ENCODE measurements at regions not wholly inside any gene's neighbourhood (a gene's known extent, or its start where the extent isn't known, plus 50 kb on each side); places are given as distances from the start of the nearest gene placed in this dataset.

DNA sequence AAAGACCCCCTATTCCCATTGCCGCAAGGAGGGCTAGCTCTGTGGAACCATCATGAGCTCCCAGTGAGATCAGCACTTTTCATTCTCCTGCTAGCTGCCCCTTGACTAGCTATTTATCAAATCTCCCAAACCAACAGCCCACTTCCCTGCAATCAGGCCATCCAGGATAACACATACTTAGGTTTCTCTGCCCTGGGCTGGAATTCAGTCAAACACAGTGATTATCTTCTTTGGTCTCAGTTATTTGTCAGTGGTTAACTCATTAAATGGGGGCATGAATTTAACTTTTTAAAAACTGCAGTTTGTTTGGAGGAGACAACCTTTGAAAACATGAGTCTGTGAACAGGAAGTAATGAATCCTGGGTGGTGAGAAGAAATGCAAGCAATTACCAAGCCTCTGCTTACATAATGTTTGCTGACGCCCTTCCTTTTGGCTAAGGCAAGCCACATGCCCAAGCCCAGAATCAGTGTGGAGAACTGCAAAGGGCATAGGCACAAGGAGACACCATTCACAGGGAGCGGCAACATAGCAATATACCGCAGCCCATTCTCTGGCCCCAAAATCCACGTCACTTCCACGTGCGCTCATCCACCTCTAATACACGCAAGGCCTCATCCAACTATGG lies 275.0 kb downstream of the DRD1 start:
- Mint-ChIP-seq H3K27ac (no peak overlapping the region), H3K4me1 (no peaks in the 10 kb centered on the region), H3K9me3 (no peaks in the 10 kb centered on the region), H3K36me3 (no peaks in the 10 kb centered on the region), H3K27me3 (ENCODE audit: low read depth) (no peaks in the 10 kb centered on the region), H3K4me3 (no peak overlapping the region)
- DNase-seq (ENCODE audit: low spot score) (no peak), ATAC-seq (no peak)
- TF ChIP-seq EMX1 (CRISPR knock-in tag; IDR thresholded peaks at IDR 0.05) (no peak), TP53 (CRISPR knock-in tag; IDR thresholded peaks at IDR 0.05) (no peak), IRF2 (CRISPR knock-in tag; IDR thresholded peaks at IDR 0.05; ENCODE audit: borderline replicate concordance, low read depth) (no peak), FOXJ3 (CRISPR knock-in tag; IDR thresholded peaks at IDR 0.05; ENCODE audit: borderline replicate concordance) (no peak), HMGA2 (CRISPR knock-in tag; IDR thresholded peaks at IDR 0.05) (no peak), MAX (CRISPR knock-in tag; IDR thresholded peaks at IDR 0.05) (no peak), NR2C2 (CRISPR knock-in tag; IDR thresholded peaks at IDR 0.05) (no peak), NR1H2 (CRISPR knock-in tag; IDR thresholded peaks at IDR 0.05) (no peak), CBFB (CRISPR knock-in tag; IDR thresholded peaks at IDR 0.05; ENCODE audit: low read depth) (no peak), SOX15 (CRISPR knock-in tag; IDR thresholded peaks at IDR 0.05) (no peak), ZNF232 (CRISPR knock-in tag; IDR thresholded peaks at IDR 0.05) (no peak)
- TF ChIP-seq, protein P1, sequence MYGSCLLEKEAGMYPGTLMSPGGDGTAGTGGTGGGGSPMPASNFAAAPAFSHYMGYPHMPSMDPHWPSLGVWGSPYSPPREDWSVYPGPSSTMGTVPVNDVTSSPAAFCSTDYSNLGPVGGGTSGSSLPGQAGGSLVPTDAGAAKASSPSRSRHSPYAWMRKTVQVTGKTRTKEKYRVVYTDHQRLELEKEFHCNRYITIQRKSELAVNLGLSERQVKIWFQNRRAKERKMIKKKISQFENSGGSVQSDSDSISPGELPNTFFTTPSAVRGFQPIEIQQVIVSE (CRISPR knock-in tag; IDR thresholded peaks at IDR 0.05; ENCODE audit: borderline replicate concordance) = no peak
- ChIA-PET CTCF (no interaction called here), POLR2A (interaction anchor here (0.7 kb wide), 1 partner anchor 327 kb away, joined by 5 read pairs; no protein-coding TSS in a partner anchor)

GRCh38 chr5:175166026-175166425 lies 278.0 kb downstream of the DRD1 start:
- Mint-ChIP-seq H3K36me3 (no peaks in the 10 kb centered on the region), H3K27me3 (ENCODE audit: low read depth) (no peaks in the 10 kb centered on the region), H3K9me3 (no peaks in the 10 kb centered on the region), H3K4me1 (no peaks in the 10 kb centered on the region), H3K4me3 (no peak overlapping the region), H3K27ac (no peak overlapping the region)
- POLR2A ChIA-PET = no interaction called here
- DNase-seq (ENCODE audit: low spot score) = no peak
- CTCF ChIA-PET = no interaction called here
- ATAC-seq = no peak
- TF ChIP-seq CTCF (IDR thresholded peaks at IDR 0.05) (no peak), NFATC4 (CRISPR knock-in tag; IDR thresholded peaks at IDR 0.05) (no peak), USF1 (CRISPR knock-in tag; IDR thresholded peaks at IDR 0.05) (no peak), GRHL2 (CRISPR knock-in tag; IDR thresholded peaks at IDR 0.05; ENCODE audit: insufficient replicate concordance, severe bottlenecking) (no peak), EMX1 (CRISPR knock-in tag; IDR thresholded peaks at IDR 0.05) (no peak), GTF2I (CRISPR knock-in tag; conservative IDR thresholded peaks at IDR 0.05) (no peak), ZNF671 (CRISPR knock-in tag; IDR thresholded peaks at IDR 0.05) (no peak), ZBTB21 (CRISPR knock-in tag; IDR thresholded peaks at IDR 0.05; ENCODE audit: borderline replicate concordance) (no peak), HMGA2 (CRISPR knock-in tag; IDR thresholded peaks at IDR 0.05) (no peak), ESRRA (CRISPR knock-in tag; IDR thresholded peaks at IDR 0.05; ENCODE audit: borderline replicate concordance) (no peak), NR2C2 (CRISPR knock-in tag; IDR thresholded peaks at IDR 0.05) (no peak), ARID4B (CRISPR knock-in tag; IDR thresholded peaks at IDR 0.05; ENCODE audit: borderline replicate concordance) (no peak), ZNF219 (CRISPR knock-in tag; IDR thresholded peaks at IDR 0.05; ENCODE audit: borderline replicate concordance) (no peak)
- TF ChIP-seq, protein P2, sequence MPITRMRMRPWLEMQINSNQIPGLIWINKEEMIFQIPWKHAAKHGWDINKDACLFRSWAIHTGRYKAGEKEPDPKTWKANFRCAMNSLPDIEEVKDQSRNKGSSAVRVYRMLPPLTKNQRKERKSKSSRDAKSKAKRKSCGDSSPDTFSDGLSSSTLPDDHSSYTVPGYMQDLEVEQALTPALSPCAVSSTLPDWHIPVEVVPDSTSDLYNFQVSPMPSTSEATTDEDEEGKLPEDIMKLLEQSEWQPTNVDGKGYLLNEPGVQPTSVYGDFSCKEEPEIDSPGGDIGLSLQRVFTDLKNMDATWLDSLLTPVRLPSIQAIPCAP (CRISPR knock-in tag; IDR thresholded peaks at IDR 0.05) = no peak
- TF ChIP-seq, protein P1 (CRISPR knock-in tag; IDR thresholded peaks at IDR 0.05; ENCODE audit: borderline replicate concordance) = no peak
- TF ChIP-seq, protein P3, sequence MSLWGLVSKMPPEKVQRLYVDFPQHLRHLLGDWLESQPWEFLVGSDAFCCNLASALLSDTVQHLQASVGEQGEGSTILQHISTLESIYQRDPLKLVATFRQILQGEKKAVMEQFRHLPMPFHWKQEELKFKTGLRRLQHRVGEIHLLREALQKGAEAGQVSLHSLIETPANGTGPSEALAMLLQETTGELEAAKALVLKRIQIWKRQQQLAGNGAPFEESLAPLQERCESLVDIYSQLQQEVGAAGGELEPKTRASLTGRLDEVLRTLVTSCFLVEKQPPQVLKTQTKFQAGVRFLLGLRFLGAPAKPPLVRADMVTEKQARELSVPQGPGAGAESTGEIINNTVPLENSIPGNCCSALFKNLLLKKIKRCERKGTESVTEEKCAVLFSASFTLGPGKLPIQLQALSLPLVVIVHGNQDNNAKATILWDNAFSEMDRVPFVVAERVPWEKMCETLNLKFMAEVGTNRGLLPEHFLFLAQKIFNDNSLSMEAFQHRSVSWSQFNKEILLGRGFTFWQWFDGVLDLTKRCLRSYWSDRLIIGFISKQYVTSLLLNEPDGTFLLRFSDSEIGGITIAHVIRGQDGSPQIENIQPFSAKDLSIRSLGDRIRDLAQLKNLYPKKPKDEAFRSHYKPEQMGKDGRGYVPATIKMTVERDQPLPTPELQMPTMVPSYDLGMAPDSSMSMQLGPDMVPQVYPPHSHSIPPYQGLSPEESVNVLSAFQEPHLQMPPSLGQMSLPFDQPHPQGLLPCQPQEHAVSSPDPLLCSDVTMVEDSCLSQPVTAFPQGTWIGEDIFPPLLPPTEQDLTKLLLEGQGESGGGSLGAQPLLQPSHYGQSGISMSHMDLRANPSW (CRISPR knock-in tag; conservative IDR thresholded peaks at IDR 0.05; ENCODE audit: low read depth) = no peak

All from WTC11 (cell line).